Naive thymus-derived CD4-positive, alpha-beta T cell (primary cell): ENCODE measurements at regions not wholly inside any gene's neighbourhood (a gene's known extent, or its start where the extent isn't known, plus 50 kb on each side); places are given as distances from the start of the nearest gene placed in this dataset.

Experiments used
- ATAC-seq: fragments of 150-1000 bp; cut with Tn5 transposase; 2 replicates; pipeline ENCODE4 v1.10.0; 2021; ENCODE audit warnings: mild to moderate bottlenecking, moderate library complexity
- CTCF ChIA-PET: fragments of 350-600 bp; sonication (Branson Sonifier 250); formaldehyde crosslinking; loops from one replicate; lab custom pipeline; 2021; ENCODE audit warnings: antibody characterized with exemption; lab: Charles Lee
- POLR2A ChIA-PET: fragments of 350-600 bp; sonication (Branson Sonifier 250); formaldehyde crosslinking; loops from one replicate; lab custom pipeline; 2021; ENCODE audit warnings: antibody characterized with exemption, inconsistent platforms; lab: Charles Lee
- DNase-seq, 9 donors: peaks; one replicate each; pipeline versions ENCODE4 v3.0.0 to v3.0.0-alpha.2; 2020 to 2022; ENCODE audit warnings: mixed read lengths in 1 of 9
- H3K27ac ChIP-seq: one replicate; pipeline ENCODE4 v1.7.0; 2013; ENCODE audit warnings: mild to moderate bottlenecking, low read depth, low read length, moderate library complexity
- H3K27me3 ChIP-seq, 2 donors: one replicate each; pipeline ENCODE4 v1.7.0; 2013; ENCODE audit warnings: low read length in 2 of 2, mild to moderate bottlenecking in 2 of 2, moderate library complexity in 2 of 2; ENCODE audit not compliant: control insufficient read depth in 2 of 2, insufficient read depth in 2 of 2
- H3K36me3 ChIP-seq, 3 experiments: 1 replicate in 2 of 3; 2 replicates in 1 of 3; pipeline ENCODE4 v1.7.0; 2013; ENCODE audit warnings: low read length in 3 of 3, mild to moderate bottlenecking in 3 of 3, moderate library complexity in 1 of 3; ENCODE audit not compliant: insufficient read depth in 3 of 3, control insufficient read depth in 2 of 3
- H3K4me1 ChIP-seq, 2 donors: one replicate each; pipeline ENCODE4 v1.7.0; 2013; ENCODE audit warnings: low read length in 2 of 2, mild to moderate bottlenecking in 2 of 2, moderate library complexity in 1 of 2; ENCODE audit not compliant: control insufficient read depth in 2 of 2, insufficient read depth in 2 of 2
- H3K4me3 ChIP-seq: 2 replicates; pipeline ENCODE4 v1.7.0; 2013; ENCODE audit warnings: mild to moderate bottlenecking, low read length
- H3K9me3 ChIP-seq, 3 experiments: 1 replicate in 2 of 3; 2 replicates in 1 of 3; pipeline ENCODE4 v1.7.0; 2013; ENCODE audit warnings: low read length in 3 of 3; ENCODE audit not compliant: control insufficient read depth in 2 of 3
- H3K27ac Mint-ChIP-seq, 9 donors: one replicate each; pipeline ENCODE4 v1.8.0; 2020 to 2022; ENCODE audit warnings: mixed read lengths in 9 of 9, mild to moderate bottlenecking in 8 of 9, moderate library complexity in 5 of 9, inconsistent platforms in 2 of 9
- H3K27me3 Mint-ChIP-seq, 5 donors: one replicate each; pipeline ENCODE4 v1.8.0; 2021 to 2022; ENCODE audit warnings: mixed read lengths in 5 of 5, mild to moderate bottlenecking in 1 of 5
- H3K36me3 Mint-ChIP-seq, 5 donors: one replicate each; pipeline ENCODE4 v1.8.0; 2020 to 2022; ENCODE audit warnings: mixed read lengths in 5 of 5, mild to moderate bottlenecking in 3 of 5, inconsistent platforms in 1 of 5
- H3K4me1 Mint-ChIP-seq, 7 donors: one replicate each; pipeline ENCODE4 v1.8.0; 2020 to 2022; ENCODE audit warnings: mixed read lengths in 7 of 7, mild to moderate bottlenecking in 3 of 7, inconsistent platforms in 1 of 7
- H3K4me3 Mint-ChIP-seq, 10 donors: one replicate each; pipeline ENCODE4 v1.8.0; 2020 to 2022; ENCODE audit warnings: mild to moderate bottlenecking in 10 of 10, mixed read lengths in 10 of 10, moderate library complexity in 6 of 10, inconsistent platforms in 2 of 10
- H3K9me3 Mint-ChIP-seq, 11 donors: one replicate each; pipeline ENCODE4 v1.8.0; 2020 to 2022; ENCODE audit warnings: mixed read lengths in 11 of 11, mild to moderate bottlenecking in 4 of 11, inconsistent platforms in 1 of 11, moderate library complexity in 1 of 11
- intact Hi-C, 2 donors: fragments of 100-400 bp; cut with micrococcal nuclease; formaldehyde crosslinking; loops; one replicate each; pipeline ENCODE4 v1.15.1; 2023

DNA sequence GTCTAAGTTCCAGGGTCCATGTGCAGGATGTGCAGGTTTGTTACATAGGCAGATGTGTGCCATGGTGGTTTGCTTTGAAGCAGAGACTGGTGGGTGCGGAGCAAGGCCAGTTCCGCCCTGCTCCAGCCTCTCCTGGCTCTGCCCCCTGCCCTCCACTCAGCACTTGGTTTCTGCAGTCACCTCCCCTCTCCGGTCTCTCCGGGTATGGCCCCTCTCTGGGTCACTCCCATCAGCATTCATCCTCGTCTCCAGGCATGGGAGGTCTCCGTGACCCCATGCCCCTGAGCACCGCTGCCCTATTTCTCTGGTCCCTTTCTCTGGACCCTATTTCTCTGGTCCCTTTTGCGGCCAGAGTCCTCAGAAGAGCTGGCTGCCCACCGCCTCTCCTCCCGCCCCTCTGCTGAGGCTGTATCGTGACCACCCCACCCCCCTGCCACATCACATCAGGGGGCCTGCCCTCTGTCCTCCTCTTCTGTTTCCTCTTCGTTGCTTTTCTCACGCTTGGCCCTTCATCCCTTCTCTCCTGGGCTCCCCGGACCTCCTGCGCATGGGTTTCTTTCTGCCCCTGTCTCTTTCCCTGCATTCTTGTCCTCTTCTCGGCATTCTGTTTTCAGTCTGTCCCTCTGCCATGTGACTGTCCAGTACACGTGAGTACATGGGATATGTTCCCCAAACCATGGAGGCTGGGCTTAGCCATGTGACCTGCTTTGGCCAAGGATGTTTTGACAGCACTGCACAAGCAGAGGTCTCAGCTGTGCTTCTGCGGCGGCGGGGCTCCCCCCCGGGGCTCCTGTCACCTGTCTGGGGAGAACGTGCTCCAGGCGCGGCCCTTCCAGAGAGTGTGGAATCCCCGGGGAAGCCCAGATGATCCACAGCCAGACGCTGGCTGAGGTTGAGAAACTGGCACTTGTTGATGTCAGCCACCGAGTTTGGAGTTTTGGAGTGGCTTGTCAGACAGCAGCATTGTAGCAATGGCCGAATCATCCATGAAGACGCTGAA is 54.4 kb upstream of the C1orf174 start:
- peaks cover 0 to 6% (median 1%) of the 10 kb centered on the region in 11 donors for H3K9me3 Mint-ChIP-seq

DNA sequence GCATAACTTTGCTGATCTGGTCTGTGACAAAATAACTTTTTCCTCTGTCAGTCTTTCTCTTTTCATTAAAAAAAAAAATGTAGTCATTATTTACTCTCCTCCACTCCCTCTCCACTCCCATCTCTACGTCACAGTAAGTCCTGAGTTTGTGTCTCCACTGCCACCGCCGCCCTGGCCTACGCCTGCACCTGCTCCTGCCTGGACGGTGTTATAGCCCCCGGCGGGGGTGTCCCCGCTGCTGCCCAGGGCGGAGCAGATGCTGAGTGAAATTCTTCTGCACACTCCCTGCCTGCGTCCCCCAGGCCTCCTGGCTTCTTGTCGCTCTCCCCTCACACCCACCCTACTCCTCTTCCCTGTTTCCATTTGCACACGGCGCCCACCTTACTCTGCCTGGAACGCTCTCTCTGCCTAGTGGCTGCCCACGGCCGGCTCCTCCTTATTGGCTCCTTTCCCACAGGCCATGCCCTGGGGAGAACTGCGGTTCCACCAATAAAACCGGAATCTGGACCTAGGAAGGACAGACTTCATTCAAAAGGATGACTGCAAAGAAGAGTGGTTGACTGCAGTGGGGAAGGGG is 55.2 kb upstream of the C1orf174 start:
- no peak overlapping the region for H3K4me3 Mint-ChIP-seq
- H3K36me3 Mint-ChIP-seq = no peaks in the 10 kb centered on the region
- Histone ChIP-seq H3K36me3 (no peaks in the 10 kb centered on the region), H3K4me1 (no peaks in the 10 kb centered on the region), H3K4me3 (no peak overlapping the region), H3K27me3 (no peaks in the 10 kb centered on the region), H3K9me3 (no peaks in the 10 kb centered on the region), H3K27ac (no peak overlapping the region)
- no peak for DNase-seq
- H3K27ac Mint-ChIP-seq = no peak overlapping the region
- POLR2A ChIA-PET = no interaction called here
- H3K4me1 Mint-ChIP-seq = no peaks in the 10 kb centered on the region
- intact Hi-C loops = no loop called here
- no peak for ATAC-seq
- H3K27me3 Mint-ChIP-seq = peaks cover 2 to 44% (median 29%) of the 10 kb centered on the region in 5 donors
- CTCF ChIA-PET = no interaction called here
- peaks cover 0 to 4% (median 0%) of the 10 kb centered on the region in 11 donors for H3K9me3 Mint-ChIP-seq

More for the DNA sequence above, 54.4 kb upstream of the C1orf174 start:
- intact Hi-C loops = no loop called here
- Histone ChIP-seq H3K27me3 (no peaks in the 10 kb centered on the region), H3K4me1 (no peaks in the 10 kb centered on the region), H3K4me3 (no peak overlapping the region), H3K9me3 (no peaks in the 10 kb centered on the region), H3K36me3 (no peaks in the 10 kb centered on the region), H3K27ac (no peak overlapping the region)
- ChIA-PET CTCF (no interaction called here), POLR2A (no interaction called here)
- no peaks in the 10 kb centered on the region for H3K36me3 Mint-ChIP-seq
- peak overlapping the region in 1 of 10 donors; percentile 62 for H3K4me3 Mint-ChIP-seq
- DNase-seq (no peak), ATAC-seq (no peak)
- no peak overlapping the region for H3K27ac Mint-ChIP-seq
- H3K4me1 Mint-ChIP-seq = no peaks in the 10 kb centered on the region
- H3K27me3 Mint-ChIP-seq = peaks cover 2 to 47% (median 29%) of the 10 kb centered on the region in 5 donors

DNA sequence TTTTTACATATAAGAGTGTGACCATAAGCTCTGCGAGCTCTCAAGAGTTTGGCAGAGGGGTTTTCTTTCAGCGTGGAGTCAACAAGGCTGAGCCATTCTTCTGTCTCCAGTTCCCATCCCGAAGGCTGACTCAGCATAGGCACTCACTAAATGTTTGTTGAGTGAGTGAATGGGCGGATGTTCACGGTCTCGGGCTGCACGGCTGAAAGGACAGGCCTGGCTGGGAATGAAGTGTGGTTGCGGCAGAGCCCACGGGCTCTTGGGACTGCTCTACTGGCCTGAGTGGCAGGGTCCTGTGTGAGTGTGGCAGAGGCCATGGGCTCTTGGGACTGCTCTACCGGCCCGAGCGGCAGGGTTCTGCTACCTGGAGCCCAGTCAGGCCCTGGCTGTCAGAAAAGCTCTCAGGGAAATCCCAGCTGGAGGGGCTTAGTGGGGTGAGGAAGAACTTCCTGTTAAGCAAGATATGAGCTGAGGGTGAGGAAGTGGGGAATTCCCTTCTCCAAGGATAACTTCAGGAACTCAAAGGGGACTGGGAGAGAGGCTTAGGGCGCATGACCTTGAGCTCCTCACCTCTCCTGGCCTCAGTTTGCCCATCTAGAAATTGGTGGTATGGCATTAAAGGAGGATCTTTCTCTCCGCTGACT is 56.6 kb upstream of the C1orf174 start:
- POLR2A ChIA-PET = no interaction called here
- no peak overlapping the region for H3K27ac Mint-ChIP-seq

DNA sequence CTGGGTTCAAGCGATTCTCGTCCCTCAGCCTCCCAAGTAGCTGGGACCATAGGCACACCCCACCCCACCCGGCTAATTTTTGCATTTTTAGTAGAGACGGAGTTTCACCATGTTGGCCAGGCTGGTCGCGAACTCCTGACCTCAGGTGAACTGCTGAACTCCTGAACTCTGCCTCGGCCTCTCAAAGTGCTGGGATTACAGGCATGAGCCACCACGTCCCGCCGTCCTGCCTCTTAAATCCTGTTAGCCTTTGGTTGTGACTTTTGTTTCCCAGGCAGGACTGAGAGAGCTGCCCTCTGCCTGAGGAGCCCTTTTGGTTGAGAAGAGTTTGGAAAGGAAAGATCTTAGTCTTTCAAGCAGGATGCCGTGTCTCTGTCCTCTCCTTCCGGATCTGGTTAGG is 59.3 kb upstream of the C1orf174 start:
- ChIA-PET CTCF (no interaction called here), POLR2A (no interaction called here)
- no peaks in the 10 kb centered on the region for H3K36me3 Mint-ChIP-seq
- Histone ChIP-seq H3K9me3 (no peaks in the 10 kb centered on the region), H3K27me3 (no peaks in the 10 kb centered on the region), H3K36me3 (no peaks in the 10 kb centered on the region), H3K27ac (no peak overlapping the region), H3K4me1 (no peaks in the 10 kb centered on the region), H3K4me3 (no peak overlapping the region)
- no peaks in the 10 kb centered on the region for H3K4me1 Mint-ChIP-seq
- intact Hi-C loops = no loop called here
- H3K27ac Mint-ChIP-seq = no peak overlapping the region
- no peak overlapping the region for H3K4me3 Mint-ChIP-seq
- ATAC-seq (no peak), DNase-seq (no peak)
- peaks cover 0 to 19% (median 14%) of the 10 kb centered on the region in 5 donors for H3K27me3 Mint-ChIP-seq
- H3K9me3 Mint-ChIP-seq = peaks cover 0 to 1% (median 0%) of the 10 kb centered on the region in 11 donors

More for the DNA sequence above, 56.6 kb upstream of the C1orf174 start:
- no peaks in the 10 kb centered on the region for H3K4me1 Mint-ChIP-seq
- Histone ChIP-seq H3K4me3 (no peak overlapping the region), H3K27me3 (no peaks in the 10 kb centered on the region), H3K9me3 (no peaks in the 10 kb centered on the region), H3K27ac (no peak overlapping the region), H3K36me3 (no peaks in the 10 kb centered on the region), H3K4me1 (no peaks in the 10 kb centered on the region)
- CTCF ChIA-PET = no interaction called here
- no peaks in the 10 kb centered on the region for H3K36me3 Mint-ChIP-seq
- H3K9me3 Mint-ChIP-seq = peaks cover 0 to 2% (median 0%) of the 10 kb centered on the region in 11 donors
- intact Hi-C loops = no loop called here
- ATAC-seq (no peak), DNase-seq (no peak)
- peaks cover 2 to 36% (median 26%) of the 10 kb centered on the region in 5 donors for H3K27me3 Mint-ChIP-seq
- no peak overlapping the region for H3K4me3 Mint-ChIP-seq

- Mint-ChIP-seq H3K4me3 (no peak overlapping the region), H3K9me3 (peaks cover 0 to 7% (median 2%) of the 10 kb centered on the region in 11 donors), H3K27me3 (peaks cover 0 to 14% (median 13%) of the 10 kb centered on the region in 5 donors), H3K27ac (no peak overlapping the region), H3K4me1 (no peaks in the 10 kb centered on the region), H3K36me3 (no peaks in the 10 kb centered on the region)
- no peaks in the 10 kb centered on the region for H3K9me3 ChIP-seq
- ATAC-seq (no peak), DNase-seq (no peak)
- ChIA-PET CTCF (no interaction called here), POLR2A (no interaction called here)
- no peak overlapping the region for H3K4me3 ChIP-seq
- intact Hi-C loops = no loop called here
- no peak overlapping the region for H3K27ac ChIP-seq
- H3K36me3 ChIP-seq = no peaks in the 10 kb centered on the region
- H3K4me1 ChIP-seq = no peaks in the 10 kb centered on the region
- no peaks in the 10 kb centered on the region for H3K27me3 ChIP-seq
Measured at GRCh38 chr1:3963554-3963953, 63.5 kb upstream of the C1orf174 start.

GRCh38 chr1:3965693-3966092 is 65.6 kb upstream of the C1orf174 start:
- CTCF ChIA-PET = no interaction called here
- Mint-ChIP-seq H3K4me1 (no peaks in the 10 kb centered on the region), H3K9me3 (peaks cover 0 to 7% (median 2%) of the 10 kb centered on the region in 11 donors), H3K36me3 (no peaks in the 10 kb centered on the region), H3K27ac (no peak overlapping the region), H3K4me3 (no peak overlapping the region), H3K27me3 (peaks cover 0 to 26% (median 14%) of the 10 kb centered on the region in 5 donors)
- intact Hi-C loops = no loop called here
- DNase-seq = no peak
- Histone ChIP-seq H3K4me3 (no peak overlapping the region), H3K36me3 (no peaks in the 10 kb centered on the region), H3K4me1 (no peaks in the 10 kb centered on the region), H3K27ac (no peak overlapping the region), H3K27me3 (no peaks in the 10 kb centered on the region), H3K9me3 (no peaks in the 10 kb centered on the region)
- no peak for ATAC-seq
- POLR2A ChIA-PET = no interaction called here
